HEK293 (cell line): ENCODE measurements at regions not wholly inside any gene's neighbourhood (a gene's known extent, or its start where the extent isn't known, plus 50 kb on each side); places are given as distances from the start of the nearest gene placed in this dataset.

Experiments
- CTCF ChIP-seq: fragments of 450-650 bp; formaldehyde crosslinking; IDR thresholded peaks from 2 replicates; pipeline ENCODE4 v1.5.1; 2016; ENCODE audit warnings: missing biosample characterization, missing genetic modification characterization
- PBX3 ChIP-seq: sonication (generic); formaldehyde crosslinking; IDR thresholded peaks from 2 replicates; pipeline ENCODE4 v1.8.1; 2022; ENCODE audit warnings: mild to moderate bottlenecking, moderate library complexity, missing genetic modification reagents
- REST ChIP-seq: fragments of 450-650 bp; formaldehyde crosslinking; IDR thresholded peaks from 2 replicates; pipeline ENCODE4 v1.5.1; 2016; ENCODE audit warnings: missing biosample characterization, missing genetic modification characterization
- SP2 ChIP-seq: fragments of 450-650 bp; formaldehyde crosslinking; IDR thresholded peaks from 2 replicates; pipeline ENCODE4 v1.5.1; 2016; ENCODE audit warnings: missing biosample characterization, missing genetic modification characterization
- SP3 ChIP-seq: fragments of 450-650 bp; formaldehyde crosslinking; IDR thresholded peaks from 2 replicates; pipeline ENCODE4 v1.5.1; 2016; ENCODE audit warnings: missing biosample characterization, missing genetic modification characterization
- TCF7L2 ChIP-seq: IDR thresholded peaks from 2 replicates; pipeline ENCODE4 v1.6.1; 2011; ENCODE audit warnings: low read depth, mild to moderate bottlenecking, inconsistent platforms, low read length, moderate library complexity, borderline replicate concordance
- ZBTB44 ChIP-seq: fragments of 450-650 bp; IDR thresholded peaks from 2 replicates; pipeline ENCODE4 v1.5.1; 2018; ENCODE audit warnings: missing biosample characterization, mild to moderate bottlenecking, missing genetic modification characterization
- ZNF274 ChIP-seq, 2 experiments: fragments of 200-500 bp in 1 of 2; fragments of 450-650 bp in 1 of 2; sonication (Bioruptor generic) in 1 of 2; formaldehyde crosslinking in 1 of 2; IDR thresholded peaks; 2 replicates each; pipeline versions ENCODE4 v1.5.1 to v1.6.1; 2014 to 2016; ENCODE audit warnings: borderline replicate concordance in 1 of 2, inconsistent platforms in 1 of 2, low read length in 1 of 2, missing biosample characterization in 1 of 2, missing genetic modification characterization in 1 of 2
- ZNF76 ChIP-seq: fragments of 450-650 bp; formaldehyde crosslinking; IDR thresholded peaks from 2 replicates; pipeline ENCODE4; 2016; ENCODE audit warnings: low read depth, missing biosample characterization, missing genetic modification characterization, borderline replicate concordance

GRCh38 chr2:12287220-12287751 is 429.4 kb upstream of the TRIB2 start:
- TF ChIP-seq CTCF (tag by site-specific recombination), result no peak
- TF ChIP-seq REST (tag by site-specific recombination), result no peak
- TF ChIP-seq PBX3 (CRISPR knock-in tag), result no peak
- TF ChIP-seq ZNF76 (tag by site-specific recombination), result no peak
- TF ChIP-seq TCF7L2, result no peak
- no peak for TF ChIP-seq SP2
- no peak for TF ChIP-seq SP3
- no peak for TF ChIP-seq ZNF274 (IDR thresholded peaks at IDR 0.05; ENCODE audit: low read length)
- no peak for TF ChIP-seq ZNF274 (tag by site-specific recombination; IDR thresholded peaks at IDR 0.05; ENCODE audit: borderline replicate concordance)
- no peak for TF ChIP-seq ZBTB44
